ENCODE measurements at regions not wholly inside any gene's neighbourhood (a gene's known extent, or its start where the extent isn't known, plus 50 kb on each side); places are given as distances from the start of the nearest gene placed in this dataset.

GRCh38 chr1:57479471-57479870 is 55.6 kb upstream of the DAB1 start:
- Histone ChIP-seq H3K4me3 (ENCODE audit: severe bottlenecking) (no peak overlapping the region), H3K4me1 (ENCODE audit: insufficient read depth, poor library complexity, severe bottlenecking) (no peaks in the 10 kb centered on the region), H3K27me3 (ENCODE audit: insufficient read depth, poor library complexity, severe bottlenecking) (no peaks in the 10 kb centered on the region), H3K9me3 (ENCODE audit: severe bottlenecking) (no peaks in the 10 kb centered on the region), H3K36me3 (ENCODE audit: low read depth) (no peaks in the 10 kb centered on the region), H3K27ac (ENCODE audit: poor library complexity, severe bottlenecking) (no peak overlapping the region)
- ATAC-seq (ENCODE audit: low read depth), result no peak
- TF ChIP-seq, protein P1, sequence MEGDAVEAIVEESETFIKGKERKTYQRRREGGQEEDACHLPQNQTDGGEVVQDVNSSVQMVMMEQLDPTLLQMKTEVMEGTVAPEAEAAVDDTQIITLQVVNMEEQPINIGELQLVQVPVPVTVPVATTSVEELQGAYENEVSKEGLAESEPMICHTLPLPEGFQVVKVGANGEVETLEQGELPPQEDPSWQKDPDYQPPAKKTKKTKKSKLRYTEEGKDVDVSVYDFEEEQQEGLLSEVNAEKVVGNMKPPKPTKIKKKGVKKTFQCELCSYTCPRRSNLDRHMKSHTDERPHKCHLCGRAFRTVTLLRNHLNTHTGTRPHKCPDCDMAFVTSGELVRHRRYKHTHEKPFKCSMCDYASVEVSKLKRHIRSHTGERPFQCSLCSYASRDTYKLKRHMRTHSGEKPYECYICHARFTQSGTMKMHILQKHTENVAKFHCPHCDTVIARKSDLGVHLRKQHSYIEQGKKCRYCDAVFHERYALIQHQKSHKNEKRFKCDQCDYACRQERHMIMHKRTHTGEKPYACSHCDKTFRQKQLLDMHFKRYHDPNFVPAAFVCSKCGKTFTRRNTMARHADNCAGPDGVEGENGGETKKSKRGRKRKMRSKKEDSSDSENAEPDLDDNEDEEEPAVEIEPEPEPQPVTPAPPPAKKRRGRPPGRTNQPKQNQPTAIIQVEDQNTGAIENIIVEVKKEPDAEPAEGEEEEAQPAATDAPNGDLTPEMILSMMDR (IDR thresholded peaks at IDR 0.05; ENCODE audit: poor library complexity, severe bottlenecking), result no peak
- no peak for DNase-seq (ENCODE audit: low spot score)

GRCh38 chr1:57475366-57475765 is 51.5 kb upstream of the DAB1 start:
- ATAC-seq (ENCODE audit: low read depth), result no peak
- Histone ChIP-seq H3K27ac (ENCODE audit: poor library complexity, severe bottlenecking) (no peak overlapping the region), H3K9me3 (ENCODE audit: severe bottlenecking) (no peaks in the 10 kb centered on the region), H3K4me3 (ENCODE audit: severe bottlenecking) (no peak overlapping the region), H3K36me3 (ENCODE audit: low read depth) (no peaks in the 10 kb centered on the region), H3K27me3 (ENCODE audit: insufficient read depth, poor library complexity, severe bottlenecking) (no peaks in the 10 kb centered on the region), H3K4me1 (ENCODE audit: insufficient read depth, poor library complexity, severe bottlenecking) (peaks cover 3% of the 10 kb centered on the region)
- TF ChIP-seq, protein P1 (IDR thresholded peaks at IDR 0.05; ENCODE audit: poor library complexity, severe bottlenecking), result no peak
- DNase-seq (ENCODE audit: low spot score), result no peak

GRCh38 chr1:57474137-57474750 is 50.4 kb upstream of the DAB1 start:
- no peak for ATAC-seq (ENCODE audit: low read depth)
- H3K27ac ChIP-seq (ENCODE audit: poor library complexity, severe bottlenecking), result no peak overlapping the region
- no peak for DNase-seq (ENCODE audit: low spot score)

More at GRCh38 chr1:57474137-57474750, 50.4 kb upstream of the DAB1 start:
- TF ChIP-seq, protein P1 (IDR thresholded peaks at IDR 0.05; ENCODE audit: poor library complexity, severe bottlenecking), result no peak
- no peaks in the 10 kb centered on the region for H3K9me3 ChIP-seq (ENCODE audit: severe bottlenecking)
- H3K4me3 ChIP-seq (ENCODE audit: severe bottlenecking), result no peak overlapping the region
- H3K4me1 ChIP-seq (ENCODE audit: insufficient read depth, poor library complexity, severe bottlenecking), result peaks cover 3% of the 10 kb centered on the region
- H3K27me3 ChIP-seq (ENCODE audit: insufficient read depth, poor library complexity, severe bottlenecking), result no peaks in the 10 kb centered on the region
- H3K36me3 ChIP-seq (ENCODE audit: low read depth), result no peaks in the 10 kb centered on the region
